Astrocyte (in vitro differentiated cells and primary cell): ENCODE measurements at regions not wholly inside any gene's neighbourhood (a gene's known extent, or its start where the extent isn't known, plus 50 kb on each side); places are given as distances from the start of the nearest gene placed in this dataset.

Experiments
- CTCF ChIP-seq: IDR thresholded peaks from 2 replicates; pipeline ENCODE4 v1.5.1; 2011; ENCODE audit warnings: low read depth, mild to moderate bottlenecking, inconsistent platforms, low read length, moderate library complexity; ENCODE audit not compliant: insufficient read depth
- EZH2 ChIP-seq: IDR thresholded peaks from 2 replicates; pipeline ENCODE4 v1.6.1; 2012; ENCODE audit warnings: mild to moderate bottlenecking, low read length, inconsistent platforms; ENCODE audit not compliant: insufficient read depth

GRCh38 chr3:102179326-102180177 is 255.3 kb upstream of the ZPLD1 start:
- TF ChIP-seq CTCF, result no peak
- TF ChIP-seq EZH2, result no peak
